IMR-90 (cell line): ENCODE measurements at regions not wholly inside any gene's neighbourhood (a gene's known extent, or its start where the extent isn't known, plus 50 kb on each side); places are given as distances from the start of the nearest gene placed in this dataset.

Source experiments
- FOS ChIP-seq: fragments of 150-350 bp; IDR thresholded peaks from 2 replicates; pipeline ENCODE4 v1.6.1; 2016; ENCODE audit warnings: low read depth, low read length
- MAZ ChIP-seq: IDR thresholded peaks from 2 replicates; pipeline ENCODE4 v1.6.1; 2012; ENCODE audit warnings: low read depth, mild to moderate bottlenecking, low read length, improper control_type of control experiment, moderate library complexity, borderline replicate concordance
- MXI1 ChIP-seq: IDR thresholded peaks from 2 replicates; pipeline ENCODE4 v1.6.1; 2012; ENCODE audit warnings: low read depth, mild to moderate bottlenecking, low read length, moderate library complexity, borderline replicate concordance
- POLR2A ChIP-seq: IDR thresholded peaks from 2 replicates; pipeline ENCODE4 v1.6.1; 2012; ENCODE audit warnings: mild to moderate bottlenecking, low read depth, low read length
- RAD21 ChIP-seq: IDR thresholded peaks from 2 replicates; pipeline ENCODE4 v1.6.1; 2012; ENCODE audit warnings: low read length, improper control_type of control experiment
- TF ChIP-seq, protein P1 (sequence below): conservative IDR thresholded peaks from 2 replicates; pipeline ENCODE4 v1.5.1; 2012; ENCODE audit warnings: mild to moderate bottlenecking, low read depth, low read length, improper control_type of control experiment

DNA sequence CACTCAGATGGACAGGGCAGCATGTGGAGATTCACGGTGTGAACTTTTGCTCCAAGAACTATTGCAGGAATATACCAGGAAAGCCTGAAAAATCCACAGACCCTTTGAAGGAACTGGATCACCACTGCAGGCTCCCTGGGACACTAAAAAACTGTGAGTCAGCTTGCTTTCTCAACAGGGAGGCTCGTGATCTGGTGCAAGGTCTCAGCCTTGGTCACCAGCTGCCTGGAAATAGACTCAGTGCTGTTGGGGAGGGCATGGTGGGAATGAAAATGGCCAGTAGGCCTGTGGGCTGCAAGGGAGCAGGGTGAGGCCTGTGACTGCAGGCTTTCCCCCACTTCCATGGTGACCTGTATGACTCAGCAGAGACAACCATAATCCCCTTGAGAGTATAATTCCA, 426.4 kb upstream of the RPS6KA3 start:
- no peak for TF ChIP-seq MXI1
- TF ChIP-seq POLR2A: no peak
- TF ChIP-seq, protein P1, sequence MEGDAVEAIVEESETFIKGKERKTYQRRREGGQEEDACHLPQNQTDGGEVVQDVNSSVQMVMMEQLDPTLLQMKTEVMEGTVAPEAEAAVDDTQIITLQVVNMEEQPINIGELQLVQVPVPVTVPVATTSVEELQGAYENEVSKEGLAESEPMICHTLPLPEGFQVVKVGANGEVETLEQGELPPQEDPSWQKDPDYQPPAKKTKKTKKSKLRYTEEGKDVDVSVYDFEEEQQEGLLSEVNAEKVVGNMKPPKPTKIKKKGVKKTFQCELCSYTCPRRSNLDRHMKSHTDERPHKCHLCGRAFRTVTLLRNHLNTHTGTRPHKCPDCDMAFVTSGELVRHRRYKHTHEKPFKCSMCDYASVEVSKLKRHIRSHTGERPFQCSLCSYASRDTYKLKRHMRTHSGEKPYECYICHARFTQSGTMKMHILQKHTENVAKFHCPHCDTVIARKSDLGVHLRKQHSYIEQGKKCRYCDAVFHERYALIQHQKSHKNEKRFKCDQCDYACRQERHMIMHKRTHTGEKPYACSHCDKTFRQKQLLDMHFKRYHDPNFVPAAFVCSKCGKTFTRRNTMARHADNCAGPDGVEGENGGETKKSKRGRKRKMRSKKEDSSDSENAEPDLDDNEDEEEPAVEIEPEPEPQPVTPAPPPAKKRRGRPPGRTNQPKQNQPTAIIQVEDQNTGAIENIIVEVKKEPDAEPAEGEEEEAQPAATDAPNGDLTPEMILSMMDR: no peak
- TF ChIP-seq MAZ: no peak
- no peak for TF ChIP-seq FOS
- TF ChIP-seq RAD21: no peak
